ENCODE measurements at regions not wholly inside any gene's neighbourhood (a gene's known extent, or its start where the extent isn't known, plus 50 kb on each side); places are given as distances from the start of the nearest gene placed in this dataset.
"Not testable (repeated sequence)": the region's sequence is repeated elsewhere in the genome, so short reads cannot be mapped to it uniquely, and the experiment has no call there.

DNA sequence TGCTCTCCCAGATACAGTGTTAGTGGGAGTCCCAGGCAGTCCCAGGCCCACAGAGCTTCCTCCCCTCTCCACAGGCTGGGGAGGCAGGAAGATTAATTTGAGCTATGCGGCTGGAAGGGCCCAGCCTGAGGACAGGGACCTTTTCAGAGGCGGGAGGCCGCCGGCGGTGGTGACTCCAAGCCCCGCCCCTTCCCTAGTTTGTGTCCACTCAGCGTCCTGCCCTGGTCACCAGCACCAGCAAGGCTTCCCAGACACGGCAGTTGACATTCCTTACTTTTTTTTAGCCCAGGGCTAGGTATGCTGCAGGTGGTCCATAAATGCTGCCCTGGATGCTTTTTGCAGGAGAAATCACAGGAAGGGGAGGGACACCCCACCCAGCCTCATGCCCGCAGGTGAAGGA, 67.7 kb upstream of the LRPAP1 start:
- Histone ChIP-seq H3K4me2 (no peak overlapping the region), H2AFZ (no peak overlapping the region), H3K27ac (no peak overlapping the region), H3K79me2 (no peaks in the 10 kb centered on the region), H3K9me2 (replicated peaks; ENCODE audit: insufficient read depth) (no peaks in the 10 kb centered on the region), H3K27me3 (no peaks in the 10 kb centered on the region), H3K9me3 (ENCODE audit: low read depth) (no peaks in the 10 kb centered on the region), H4K20me1 (ENCODE audit: insufficient read depth, poor library complexity, severe bottlenecking) (no peaks in the 10 kb centered on the region), H3K36me3 (replicated peaks; ENCODE audit: insufficient read depth, low read depth) (no peaks in the 10 kb centered on the region), H3K4me3 (no peak overlapping the region), H3K4me1 (ENCODE audit: insufficient read depth) (no peaks in the 10 kb centered on the region)
- no peak for TF ChIP-seq EZH2 (IDR thresholded peaks at IDR 0.05; ENCODE audit: borderline replicate concordance)
- TF ChIP-seq CTCF (IDR thresholded peaks at IDR 0.05; ENCODE audit: poor library complexity): no peak
- no peak for TF ChIP-seq EZH2phosphoT487 (IDR thresholded peaks at IDR 0.05; ENCODE audit: low read depth, severe bottlenecking, unreplicated experiment)
- no peak for DNase-seq (ENCODE audit: low spot score)
- 64% methylated on average over 9 of the region's 9 CpGs for WGBS (ENCODE audit: low lambda C conversion rate, missing lambda C conversion rate)

DNA sequence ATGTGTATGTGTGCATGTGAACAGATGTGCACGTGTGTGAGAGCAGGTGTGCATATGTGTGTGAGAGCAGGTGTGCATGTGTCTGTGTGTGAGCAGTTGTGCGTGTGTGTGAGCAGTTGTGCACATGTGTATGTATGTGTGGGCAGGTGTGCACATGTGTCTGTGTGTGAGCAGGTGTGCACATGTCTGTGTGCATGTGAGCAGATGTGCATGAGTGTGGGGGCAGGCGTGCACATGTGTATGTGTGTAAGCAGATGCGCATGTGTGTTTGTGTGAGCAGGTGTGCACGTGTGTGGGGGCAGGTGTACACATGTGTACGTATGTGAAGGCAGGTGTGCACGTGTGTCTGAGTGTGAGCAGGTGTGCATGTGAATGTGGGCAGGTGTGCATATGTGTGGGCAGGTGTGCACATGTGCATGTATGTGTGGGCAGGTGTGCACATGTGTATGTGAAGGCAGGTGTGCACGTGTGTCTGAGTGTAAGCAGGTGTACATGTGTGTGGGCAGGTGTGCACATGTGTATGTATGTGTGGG, 66.5 kb upstream of the LRPAP1 start:
- Histone ChIP-seq H3K4me3 (no peak overlapping the region), H3K4me1 (ENCODE audit: insufficient read depth) (no peaks in the 10 kb centered on the region), H3K36me3 (replicated peaks; ENCODE audit: insufficient read depth, low read depth) (no peaks in the 10 kb centered on the region), H3K27ac (no peak overlapping the region), H3K4me2 (no peak overlapping the region), H3K27me3 (no peaks in the 10 kb centered on the region), H3K79me2 (no peaks in the 10 kb centered on the region), H3K9me3 (ENCODE audit: low read depth) (no peaks in the 10 kb centered on the region), H2AFZ (no peak overlapping the region), H4K20me1 (ENCODE audit: insufficient read depth, poor library complexity, severe bottlenecking) (no peaks in the 10 kb centered on the region), H3K9me2 (replicated peaks; ENCODE audit: insufficient read depth) (no peaks in the 10 kb centered on the region)
- TF ChIP-seq CTCF (IDR thresholded peaks at IDR 0.05; ENCODE audit: poor library complexity) (no peak), EZH2phosphoT487 (IDR thresholded peaks at IDR 0.05; ENCODE audit: low read depth, severe bottlenecking, unreplicated experiment) (no peak), EZH2 (IDR thresholded peaks at IDR 0.05; ENCODE audit: borderline replicate concordance) (no peak)
- DNase-seq (ENCODE audit: low spot score): no peak
- WGBS (ENCODE audit: low lambda C conversion rate, missing lambda C conversion rate): 86% methylated on average over 8 of the region's 8 CpGs

- DNase-seq (ENCODE audit: low spot score); H3K27me3 ChIP-seq; H3K9me3 ChIP-seq (ENCODE audit: low read depth); H3K4me2 ChIP-seq; H4K20me1 ChIP-seq (ENCODE audit: insufficient read depth, poor library complexity, severe bottlenecking); H3K9me2 ChIP-seq (replicated peaks; ENCODE audit: insufficient read depth); H2AFZ ChIP-seq; H3K27ac ChIP-seq; H3K4me1 ChIP-seq (ENCODE audit: insufficient read depth); H3K79me2 ChIP-seq; H3K4me3 ChIP-seq; H3K36me3 ChIP-seq (replicated peaks; ENCODE audit: insufficient read depth, low read depth): not testable (repeated sequence)
- 82% methylated on average over 13 of the region's 13 CpGs for WGBS (ENCODE audit: low lambda C conversion rate, missing lambda C conversion rate)
Observed at GRCh38 chr4:3597896-3598505, 65.8 kb upstream of the LRPAP1 start.

GRCh38 chr4:3596957-3597733, 64.9 kb upstream of the LRPAP1 start:
- DNase-seq (ENCODE audit: low spot score): not testable (repeated sequence)
- 81% methylated on average over 20 of the region's 23 CpGs for WGBS (ENCODE audit: low lambda C conversion rate, missing lambda C conversion rate)

DNA sequence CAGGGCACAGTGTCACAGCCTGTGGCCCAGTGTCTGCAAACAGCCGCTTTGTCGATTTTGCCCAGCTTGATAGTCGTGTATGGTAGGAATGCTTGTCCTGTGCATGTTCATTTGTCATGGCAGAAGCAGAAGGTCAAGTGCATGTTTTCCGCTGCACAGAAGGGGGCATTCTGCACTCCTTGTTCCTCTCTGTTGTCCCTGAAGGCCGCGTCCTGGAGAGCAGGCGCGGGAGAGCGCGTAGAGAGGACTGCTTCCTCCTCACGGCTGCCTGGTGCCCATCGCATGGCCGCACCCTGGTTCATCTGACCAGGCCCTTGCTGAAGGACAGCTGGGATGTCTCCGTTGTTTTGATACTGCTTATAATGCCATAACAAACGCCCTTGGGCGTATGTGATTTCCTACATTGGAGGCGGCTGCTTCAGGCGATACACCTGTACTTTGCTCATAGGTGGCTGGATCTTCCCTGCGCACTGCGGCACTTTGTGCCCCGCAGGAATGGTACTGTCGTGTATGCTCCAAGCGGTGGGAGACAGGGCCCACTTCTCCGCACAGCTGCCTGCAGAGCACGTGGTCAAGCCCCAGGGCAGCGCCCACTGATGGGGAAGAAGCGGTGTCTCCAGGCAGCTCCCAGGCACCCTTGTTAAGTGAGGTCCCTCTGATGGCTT, 63.5 kb upstream of the LRPAP1 start:
- not testable (repeated sequence) for H3K27ac ChIP-seq; H3K36me3 ChIP-seq (replicated peaks; ENCODE audit: insufficient read depth, low read depth); H3K9me2 ChIP-seq (replicated peaks; ENCODE audit: insufficient read depth); H3K4me3 ChIP-seq; H3K27me3 ChIP-seq; H4K20me1 ChIP-seq (ENCODE audit: insufficient read depth, poor library complexity, severe bottlenecking); H3K9me3 ChIP-seq (ENCODE audit: low read depth); H3K79me2 ChIP-seq; H2AFZ ChIP-seq; H3K4me1 ChIP-seq (ENCODE audit: insufficient read depth); H3K4me2 ChIP-seq; DNase-seq (ENCODE audit: low spot score)
- 85% methylated on average over 24 of the region's 27 CpGs for WGBS (ENCODE audit: low lambda C conversion rate, missing lambda C conversion rate)

More at GRCh38 chr4:3596957-3597733, 64.9 kb upstream of the LRPAP1 start:
- H3K27me3 ChIP-seq; H3K4me3 ChIP-seq; H3K9me2 ChIP-seq (replicated peaks; ENCODE audit: insufficient read depth); H3K27ac ChIP-seq; H2AFZ ChIP-seq; H3K79me2 ChIP-seq; H3K36me3 ChIP-seq (replicated peaks; ENCODE audit: insufficient read depth, low read depth); H3K4me1 ChIP-seq (ENCODE audit: insufficient read depth); H4K20me1 ChIP-seq (ENCODE audit: insufficient read depth, poor library complexity, severe bottlenecking); H3K4me2 ChIP-seq; H3K9me3 ChIP-seq (ENCODE audit: low read depth): not testable (repeated sequence)

- WGBS (ENCODE audit: low lambda C conversion rate, missing lambda C conversion rate): 84% methylated on average over 9 of the region's 9 CpGs
- H3K4me3 ChIP-seq; H3K27ac ChIP-seq; H3K4me1 ChIP-seq (ENCODE audit: insufficient read depth); H3K36me3 ChIP-seq (replicated peaks; ENCODE audit: insufficient read depth, low read depth); H4K20me1 ChIP-seq (ENCODE audit: insufficient read depth, poor library complexity, severe bottlenecking); H3K79me2 ChIP-seq; H3K27me3 ChIP-seq; H3K9me3 ChIP-seq (ENCODE audit: low read depth); DNase-seq (ENCODE audit: low spot score); H3K4me2 ChIP-seq; H2AFZ ChIP-seq; H3K9me2 ChIP-seq (replicated peaks; ENCODE audit: insufficient read depth): not testable (repeated sequence)
Observed at GRCh38 chr4:3594751-3595150, 62.5 kb upstream of the LRPAP1 start.

Measured in hepatocyte (in vitro differentiated cells).